HG02884 (cell line): ENCODE measurements at regions not wholly inside any gene's neighbourhood (a gene's known extent, or its start where the extent isn't known, plus 50 kb on each side); places are given as distances from the start of the nearest gene placed in this dataset.
"Not testable (repeated sequence)": the region's sequence is repeated elsewhere in the genome, so short reads cannot be mapped to it uniquely, and the experiment has no call there.

Source experiments
- ATAC-seq: cut with Tn5 transposase; IDR thresholded peaks from one replicate; pipeline ENCODE4 v1.9.1; 2021; ENCODE audit warnings: mild to moderate bottlenecking, moderate library complexity; ENCODE audit not compliant: unreplicated experiment

DNA sequence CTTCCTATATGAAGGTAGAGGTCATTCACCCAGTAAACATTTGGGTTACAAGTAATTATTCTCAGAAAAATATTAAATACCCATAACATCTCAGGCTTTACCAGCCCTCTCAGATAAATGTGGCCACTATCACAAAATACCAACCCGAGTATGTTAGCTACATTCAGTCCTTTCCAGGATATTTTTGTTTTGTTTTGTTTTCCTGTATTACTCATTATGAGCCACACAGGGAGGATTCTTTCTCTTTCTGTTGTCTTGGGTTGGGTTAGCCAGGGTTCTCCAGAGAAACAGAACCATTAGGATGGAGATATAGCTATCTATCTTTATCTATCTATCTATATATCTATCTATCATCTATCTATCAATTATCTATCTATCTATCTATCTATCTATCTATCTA is 947.6 kb upstream of the MDGA2 start:
- no peak for ATAC-seq

DNA sequence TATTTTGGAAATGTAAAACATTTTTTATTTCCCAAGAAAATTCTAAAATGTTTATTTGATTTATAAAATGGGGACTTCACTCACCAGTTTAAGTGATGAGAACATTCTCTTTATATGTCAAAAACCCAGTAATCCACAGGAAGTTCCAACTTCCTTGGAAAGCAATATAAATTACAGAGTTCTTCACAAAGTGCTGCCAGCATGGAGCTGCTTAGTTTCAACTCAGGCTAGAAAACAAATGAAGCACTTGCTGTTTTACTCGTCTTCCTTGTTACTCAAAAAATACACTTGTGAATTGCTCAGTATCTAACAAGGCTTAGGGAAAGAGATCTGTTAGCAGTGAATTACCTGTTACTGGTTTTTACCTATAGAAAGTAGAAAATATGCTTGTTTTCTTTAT is 942.7 kb upstream of the MDGA2 start:
- ATAC-seq: no peak

DNA sequence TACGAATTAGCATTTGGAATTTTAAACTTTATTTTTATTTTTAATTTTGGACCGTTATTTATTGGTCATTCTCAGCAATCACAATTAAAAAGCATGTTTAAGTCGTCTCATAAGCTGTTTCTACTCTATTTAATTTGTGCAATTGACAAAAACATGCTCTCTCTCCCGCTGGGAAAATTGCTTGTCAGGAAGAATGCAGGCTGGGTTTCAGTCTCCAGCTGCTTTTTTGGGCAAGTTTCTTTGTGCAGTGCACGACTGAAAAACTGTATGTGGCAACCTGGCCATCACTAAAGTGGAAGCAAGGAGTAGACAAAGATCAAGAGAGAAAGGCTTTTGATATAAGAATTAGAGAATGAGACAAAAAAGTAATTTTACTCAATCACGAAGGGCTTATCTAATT is 941.5 kb upstream of the MDGA2 start:
- ATAC-seq: no peak

DNA sequence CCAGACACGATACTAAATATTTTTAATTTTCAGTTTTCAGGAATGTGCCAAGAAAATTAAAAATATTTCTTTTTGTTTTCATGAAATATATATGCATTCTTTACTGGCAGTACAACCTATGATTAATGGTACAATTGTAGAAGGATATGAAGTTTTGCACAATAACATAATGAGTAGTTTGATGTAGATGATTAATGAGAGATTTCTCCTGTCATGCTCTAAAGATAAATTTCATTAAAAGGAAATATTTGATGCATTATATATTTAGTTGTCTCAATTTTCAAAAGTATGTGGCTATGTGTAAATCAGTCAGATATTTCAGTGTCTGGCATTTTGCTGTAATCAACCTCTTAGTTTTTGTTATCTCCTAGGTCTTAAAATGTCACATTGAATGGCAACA is 940.2 kb upstream of the MDGA2 start:
- no peak for ATAC-seq

DNA sequence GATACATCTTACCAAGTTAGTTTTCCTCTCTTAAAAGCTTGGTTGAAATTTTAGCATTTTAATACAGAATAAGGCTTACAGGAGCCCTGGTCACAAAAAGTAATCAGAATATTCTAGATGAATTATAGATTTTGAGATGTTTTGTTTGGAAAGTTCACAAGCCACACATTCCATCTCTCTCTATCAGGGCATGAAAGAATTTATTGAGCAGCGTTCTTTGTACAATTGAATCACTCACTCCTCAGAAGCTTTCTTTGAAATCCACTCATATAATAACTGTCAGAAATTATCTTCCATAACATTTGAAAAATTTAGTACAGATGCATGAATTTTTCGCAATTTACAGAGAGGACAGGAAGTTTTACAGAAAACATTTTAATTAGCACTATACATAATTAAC is 938.6 kb upstream of the MDGA2 start:
- no peak for ATAC-seq

DNA sequence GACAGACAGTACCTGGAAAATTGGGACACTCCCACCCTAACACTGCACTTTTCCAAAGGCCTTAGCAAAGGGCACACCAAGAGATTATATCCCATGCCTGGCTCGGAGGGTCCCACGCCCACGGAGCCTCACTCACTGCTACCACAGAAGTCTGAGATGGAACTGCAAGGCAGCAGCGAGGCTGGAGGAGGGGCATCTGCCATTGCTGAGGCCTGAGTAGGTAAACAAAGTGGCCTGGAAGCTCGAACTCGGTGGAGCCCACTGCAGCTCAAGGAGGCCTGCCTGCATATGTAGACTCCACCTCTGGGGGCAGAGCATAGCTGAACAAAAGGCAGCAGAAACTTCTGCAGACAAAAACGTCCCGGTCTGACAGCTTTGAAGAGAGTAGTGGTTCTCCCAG is 931.6 kb upstream of the MDGA2 start:
- not testable (repeated sequence) for ATAC-seq

DNA sequence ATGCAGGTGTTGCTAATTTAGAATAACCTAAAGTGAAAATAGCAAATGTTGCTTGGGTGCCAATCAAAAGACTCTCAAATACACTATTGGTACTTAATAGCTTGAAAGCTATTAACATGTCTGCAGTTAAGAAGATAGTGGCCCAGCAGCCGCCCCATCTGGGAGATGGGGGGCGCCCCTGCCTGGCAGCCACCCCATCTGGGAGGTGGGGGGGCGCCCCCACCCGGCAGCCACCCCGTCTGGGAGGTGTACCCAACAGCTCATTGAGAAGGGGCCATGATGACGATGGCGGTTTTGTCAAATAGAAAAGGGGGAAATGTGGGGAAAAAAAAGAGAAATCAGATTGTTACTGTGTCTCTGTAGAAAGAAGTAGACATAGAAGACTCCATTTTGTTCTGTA is 923.1 kb upstream of the MDGA2 start:
- no peak for ATAC-seq

DNA sequence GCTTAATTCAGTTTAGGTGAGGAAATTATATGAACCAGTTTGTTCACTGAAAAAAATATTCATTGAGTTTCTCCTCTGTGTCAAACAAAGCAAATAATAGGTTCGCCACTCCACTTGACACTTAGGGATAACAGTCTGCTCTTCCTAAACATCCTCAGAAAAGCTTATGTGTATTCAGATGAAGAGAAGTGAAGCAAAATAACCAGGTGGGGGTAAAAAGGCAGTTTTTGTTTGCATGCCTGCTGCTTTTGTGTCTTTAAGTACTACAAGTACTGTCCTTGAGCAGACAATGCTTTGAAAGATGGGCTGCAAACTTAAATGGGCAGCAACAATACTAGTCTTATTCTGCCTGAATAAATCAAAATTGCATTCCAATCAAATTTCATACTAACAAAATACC is 910.7 kb upstream of the MDGA2 start:
- ATAC-seq: no peak

DNA sequence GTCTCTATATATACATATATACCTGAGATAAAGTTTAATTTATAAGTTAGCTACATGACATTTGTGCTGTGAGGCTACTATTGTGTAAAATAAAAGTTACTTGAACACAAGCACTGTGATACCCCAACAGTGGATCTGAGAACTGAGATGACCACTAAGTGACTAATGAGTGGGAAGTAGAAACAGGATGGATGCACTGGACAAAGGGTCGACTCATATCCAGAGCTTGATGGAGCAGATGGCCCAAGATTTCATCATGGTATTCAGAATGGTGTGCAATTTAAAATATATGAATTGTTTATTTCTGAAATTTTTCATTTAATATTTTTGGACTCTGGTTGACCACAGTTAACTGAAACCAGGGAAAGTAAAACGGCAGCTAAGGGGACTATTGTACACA is 908.6 kb upstream of the MDGA2 start:
- peak; percentile 89 for ATAC-seq

DNA sequence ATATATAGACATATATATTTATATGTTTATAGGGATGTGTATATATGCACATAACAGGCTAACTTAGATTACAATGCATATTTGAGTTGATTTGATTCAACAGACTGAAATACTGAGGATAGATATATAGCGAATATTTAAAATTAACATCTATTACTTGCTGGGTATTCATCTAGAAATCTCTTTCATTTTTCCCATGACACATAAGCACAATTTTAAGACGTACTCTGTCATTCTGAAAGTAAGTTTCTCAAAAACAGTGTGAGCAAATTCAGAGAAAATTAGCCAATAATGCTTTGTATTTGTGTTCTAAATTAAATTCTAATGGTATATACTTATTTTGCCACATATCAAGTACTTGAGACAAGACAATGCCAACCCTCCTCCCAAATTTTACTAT is 907.5 kb upstream of the MDGA2 start:
- no peak for ATAC-seq

DNA sequence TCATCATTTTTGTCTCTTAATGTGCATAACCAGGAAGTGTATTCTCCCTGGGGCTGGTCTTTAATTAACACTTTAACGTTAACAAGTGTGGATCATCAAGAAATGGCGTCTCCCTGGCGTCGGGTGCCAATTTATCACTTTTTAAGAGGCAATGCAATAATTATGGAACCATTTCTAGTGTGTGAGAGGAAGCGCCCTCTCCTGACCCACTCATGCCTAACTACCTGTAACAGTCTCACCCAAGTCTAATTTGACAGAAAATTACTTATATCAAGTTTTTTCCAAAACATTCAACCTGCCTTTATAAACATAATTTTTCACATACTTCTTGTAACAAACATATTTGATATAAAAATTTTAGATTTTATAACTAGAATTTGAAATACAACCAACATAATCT is 905.3 kb upstream of the MDGA2 start:
- no peak for ATAC-seq

DNA sequence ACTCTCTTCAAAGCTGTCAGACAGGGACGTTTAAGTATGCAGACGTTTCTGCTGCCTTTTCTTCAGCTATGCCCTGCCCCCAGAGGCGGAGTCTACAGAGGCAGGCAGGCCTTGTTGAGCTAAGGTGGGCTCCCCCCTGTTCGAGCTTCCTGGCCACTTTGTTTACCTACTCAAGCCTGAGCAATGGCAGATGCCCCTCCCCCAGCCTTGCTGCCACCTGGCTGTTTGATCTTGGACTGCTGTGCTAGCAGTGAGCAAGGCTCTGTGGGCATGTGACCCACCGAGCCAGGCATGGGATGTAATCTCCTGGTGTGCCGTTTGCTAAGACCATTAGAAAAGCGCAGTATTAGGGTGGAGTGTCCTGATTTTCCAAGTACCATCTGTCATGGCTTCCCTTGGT is 900.4 kb upstream of the MDGA2 start:
- ATAC-seq: no peak

DNA sequence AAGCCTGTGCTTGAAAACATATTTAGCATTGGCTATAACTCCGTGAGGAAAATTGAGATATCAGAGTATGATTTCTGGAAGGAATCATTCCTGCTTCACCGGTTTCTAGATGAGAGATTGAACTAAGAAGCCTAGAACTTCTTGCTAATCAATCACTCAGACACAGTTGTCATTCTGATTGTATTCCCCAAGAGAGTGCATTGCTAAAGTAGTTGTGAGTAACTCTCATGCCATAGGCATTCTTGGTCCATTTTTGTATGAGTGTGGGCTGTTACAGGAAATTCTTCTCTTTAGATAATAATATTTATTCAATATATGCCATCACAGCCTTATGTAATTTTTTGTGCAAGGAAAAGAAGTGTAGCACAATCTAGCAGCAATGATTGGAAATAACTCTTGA is 893.3 kb upstream of the MDGA2 start:
- no peak for ATAC-seq

DNA sequence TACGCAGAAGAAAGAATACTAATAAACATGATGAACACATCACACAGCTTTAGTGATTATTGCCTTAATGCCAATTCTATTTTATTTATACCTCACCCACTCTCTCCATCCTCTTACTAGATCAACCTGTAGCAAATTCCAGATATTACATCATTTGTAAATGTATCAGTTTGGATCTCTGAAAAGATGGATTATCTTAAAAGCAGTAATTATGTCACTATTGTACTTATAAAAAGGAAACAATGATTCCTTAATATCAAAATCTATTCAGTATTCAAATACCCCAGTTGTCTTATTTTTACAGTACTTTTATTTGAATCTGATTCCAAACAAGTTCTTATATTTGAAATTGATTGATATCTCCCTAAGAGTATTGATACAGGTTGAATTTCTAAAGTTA is 892.8 kb upstream of the MDGA2 start:
- ATAC-seq: no peak

DNA sequence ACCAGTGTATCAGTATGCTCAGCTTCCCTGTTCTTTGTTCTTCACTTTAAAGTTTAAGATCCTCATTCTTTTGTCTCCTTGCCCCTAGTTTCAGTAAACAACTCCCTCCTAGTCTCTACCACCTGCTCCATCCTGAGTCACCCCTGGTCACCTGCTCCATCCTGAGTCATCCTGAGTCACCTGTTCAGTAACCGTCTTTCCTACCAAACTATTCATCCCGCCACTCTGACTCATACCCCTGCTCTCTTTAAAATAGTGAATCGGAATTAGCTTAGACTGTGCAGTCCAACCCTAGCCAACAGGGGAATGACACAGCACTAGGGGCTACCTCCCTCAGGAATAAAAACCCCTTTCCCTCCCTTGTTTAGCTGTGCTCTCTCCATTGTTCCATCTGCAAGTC is 888.1 kb upstream of the MDGA2 start:
- ATAC-seq: no peak

DNA sequence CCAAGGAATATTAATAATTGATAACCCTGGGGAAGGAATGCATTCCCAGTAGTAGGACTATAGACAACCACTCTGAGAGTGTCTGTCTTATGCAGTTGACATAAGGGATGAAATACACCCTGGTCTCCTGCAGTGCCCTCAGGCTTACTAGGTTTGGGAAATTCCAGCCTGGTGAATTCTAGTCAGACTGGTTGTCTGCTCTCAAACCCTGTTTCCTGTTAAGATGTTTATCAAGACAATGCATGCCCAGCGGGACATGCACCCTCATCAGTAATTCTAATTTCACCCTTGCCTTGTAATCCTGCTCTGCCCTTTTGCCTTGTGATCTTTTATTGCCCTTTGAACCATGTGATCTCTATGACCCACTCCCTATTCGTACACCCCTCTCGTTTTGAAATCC is 886.0 kb upstream of the MDGA2 start:
- ATAC-seq: not testable (repeated sequence)

DNA sequence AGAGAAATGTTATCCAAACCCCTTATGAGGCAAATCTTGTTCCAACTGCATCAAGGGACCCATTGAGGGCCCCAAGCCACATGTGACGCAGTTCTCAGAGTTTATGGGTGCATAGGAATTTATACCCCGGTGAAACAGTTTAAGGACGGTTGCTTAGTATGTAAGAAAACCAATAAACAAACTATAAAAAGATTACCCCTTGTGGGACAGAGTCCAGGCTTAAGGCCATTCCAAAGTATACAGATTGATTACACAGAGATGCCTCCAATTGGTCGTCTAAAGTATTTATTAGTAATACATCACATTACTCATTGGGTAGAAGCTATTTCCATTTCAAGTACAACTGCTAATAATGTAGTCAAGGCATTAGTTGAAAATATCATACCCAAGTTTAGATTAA is 885.0 kb upstream of the MDGA2 start:
- no peak for ATAC-seq

DNA sequence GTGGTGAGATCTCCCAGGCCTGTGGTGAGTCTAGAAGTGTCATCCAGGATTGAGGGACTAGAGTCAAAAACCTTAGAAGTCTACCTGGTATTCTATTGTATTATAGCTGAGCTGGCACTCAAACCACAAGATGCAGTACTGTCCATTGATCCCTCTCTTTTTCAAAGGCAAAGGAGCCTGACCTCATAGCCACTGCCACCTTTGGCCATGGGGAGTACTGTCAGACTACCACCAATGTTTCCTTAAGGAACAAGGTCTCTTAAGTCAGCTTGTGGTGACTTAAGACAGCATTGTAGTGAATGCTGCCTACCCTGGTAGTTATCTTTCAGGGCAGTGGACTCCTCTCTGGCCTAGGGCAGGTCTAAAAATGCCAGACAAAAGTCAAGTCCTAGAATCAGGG is 878.0 kb upstream of the MDGA2 start:
- no peak for ATAC-seq

DNA sequence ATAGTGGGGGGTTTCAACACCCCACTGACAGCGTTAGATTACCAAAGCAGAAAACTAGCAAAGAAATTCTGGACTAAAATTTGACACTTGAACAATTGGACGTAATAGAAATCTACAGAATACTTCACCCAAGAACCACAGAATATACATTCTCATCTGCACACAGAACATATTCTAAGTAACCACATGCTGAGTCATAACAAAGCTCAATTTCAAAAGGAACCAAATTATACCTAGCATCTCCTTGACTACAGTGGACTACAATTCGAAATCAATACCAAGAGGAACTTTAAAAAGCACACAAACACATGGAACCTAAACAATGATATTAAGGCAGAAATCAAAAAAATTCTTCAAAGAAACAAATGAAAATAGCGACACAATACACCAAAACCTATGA is 871.6 kb upstream of the MDGA2 start:
- ATAC-seq: peak; percentile 85

DNA sequence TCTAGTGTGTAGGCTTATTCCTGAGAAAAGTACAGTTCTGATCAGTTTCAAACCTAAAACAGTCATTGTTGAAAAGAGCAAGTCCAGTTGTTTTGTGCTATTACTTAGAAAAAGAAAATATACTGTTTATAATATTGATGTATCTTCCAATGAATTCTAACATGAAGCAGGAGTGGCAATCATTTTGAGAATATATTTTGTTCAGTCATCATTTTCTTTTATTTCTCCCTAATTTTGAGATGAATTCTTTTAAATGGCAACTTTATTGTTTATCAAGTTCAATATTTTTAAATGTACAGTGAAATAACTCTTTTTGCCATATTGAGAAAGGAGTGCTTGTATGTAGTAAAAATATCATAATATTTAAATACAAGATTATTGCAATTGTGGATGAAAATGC is 862.2 kb upstream of the MDGA2 start:
- no peak for ATAC-seq

DNA sequence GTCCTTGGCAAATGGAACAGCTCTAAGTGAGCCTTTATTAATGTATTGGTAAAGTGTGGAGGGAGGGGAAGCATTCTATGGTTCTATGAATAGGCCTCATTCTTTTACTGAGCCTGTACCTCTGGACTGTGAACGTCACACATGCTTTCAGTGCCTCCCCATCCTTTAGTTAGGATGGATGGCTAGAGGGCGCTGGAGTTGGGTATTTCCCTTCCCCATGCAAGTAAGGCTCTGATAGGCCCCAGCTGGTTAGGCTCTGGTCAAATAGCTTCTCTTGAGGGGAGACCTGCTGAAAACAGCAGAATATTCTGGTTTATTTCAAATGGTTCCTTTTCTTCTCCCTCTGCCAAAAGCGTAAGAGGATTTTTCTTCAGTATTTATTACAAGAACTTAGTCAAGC is 860.9 kb upstream of the MDGA2 start:
- ATAC-seq: no peak

DNA sequence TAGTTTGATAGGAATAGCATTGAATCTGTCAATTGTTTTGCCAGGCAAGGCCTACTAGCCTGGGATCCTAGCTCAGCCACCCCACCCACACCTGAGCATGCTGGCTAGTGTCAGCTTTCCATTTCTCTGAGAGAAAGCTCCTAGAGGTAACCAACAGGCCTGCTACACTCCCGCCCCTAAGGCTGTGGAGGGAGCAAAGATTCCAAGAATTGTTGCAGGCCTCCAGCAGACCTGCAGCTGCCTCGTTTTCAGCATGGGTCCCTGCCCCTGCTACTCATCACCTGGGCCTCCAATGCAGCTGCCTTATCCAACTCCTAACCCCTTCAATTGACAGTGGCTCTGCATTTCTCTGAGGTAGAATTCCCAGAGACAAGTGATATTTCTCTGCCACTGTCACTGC is 852.4 kb upstream of the MDGA2 start:
- no peak for ATAC-seq

DNA sequence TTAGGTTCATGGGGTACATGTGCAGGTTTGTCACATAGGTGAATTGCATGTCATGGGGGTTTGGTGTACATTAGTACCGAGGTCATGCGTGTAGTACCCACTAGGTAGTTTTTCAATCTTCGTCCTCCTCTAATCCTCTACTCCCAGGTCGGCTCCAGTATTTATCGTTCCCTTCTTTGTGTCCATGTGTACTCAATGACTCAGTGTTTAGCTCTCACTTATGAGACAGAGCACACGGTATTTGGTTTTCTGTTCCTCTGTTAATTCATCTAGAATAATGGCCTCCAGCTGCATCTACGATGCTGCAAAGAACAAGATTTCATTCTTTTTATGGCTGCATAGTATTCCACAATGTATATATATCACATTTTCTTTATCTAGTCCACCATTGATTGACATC is 850.9 kb upstream of the MDGA2 start:
- no peak for ATAC-seq

DNA sequence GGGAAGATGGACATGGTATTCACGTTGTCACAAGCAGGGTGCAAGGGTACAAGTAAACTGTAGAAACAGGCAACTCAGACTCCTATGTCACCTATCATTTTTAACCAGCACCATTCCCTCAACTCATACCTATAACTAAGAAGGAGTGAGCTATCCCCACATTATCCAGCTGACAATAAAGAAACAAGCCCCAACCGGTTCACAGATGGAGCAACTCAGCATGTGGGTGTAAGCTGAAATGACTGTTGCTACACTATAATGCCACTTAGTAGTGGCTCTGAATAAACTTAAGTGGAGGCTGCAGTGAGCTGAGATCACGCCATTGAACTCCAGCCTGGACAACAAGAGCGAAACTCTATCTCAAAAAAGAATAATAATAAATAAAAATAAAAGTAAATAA is 829.5 kb upstream of the MDGA2 start:
- no peak for ATAC-seq
